Suprapubic skin (tissue), 4 donors: ENCODE measurements at regions not wholly inside any gene's neighbourhood (a gene's known extent, or its start where the extent isn't known, plus 50 kb on each side); places are given as distances from the start of the nearest gene placed in this dataset.

Experiments
- DNase-seq, 2 donors: peaks; one replicate each; pipeline ENCODE4 v3.0.0-alpha.2; 2019; ENCODE audit warnings: low spot score in 2 of 2
- H3K27ac ChIP-seq: fragments of 200-600 bp; sonication (generic); one replicate; pipeline ENCODE4 v1.5.1; 2019
- H3K27me3 ChIP-seq: fragments of 200-600 bp; sonication (generic); one replicate; pipeline ENCODE4 v1.5.1; 2019
- H3K36me3 ChIP-seq: fragments of 200-600 bp; sonication (generic); one replicate; pipeline ENCODE4 v1.5.1; 2019
- H3K4me1 ChIP-seq: fragments of 200-600 bp; sonication (generic); one replicate; pipeline ENCODE4 v1.5.1; 2019
- H3K4me3 ChIP-seq: fragments of 200-600 bp; sonication (generic); one replicate; pipeline ENCODE4 v1.5.1; 2019; ENCODE audit warnings: mild to moderate bottlenecking
- H3K9me3 ChIP-seq: fragments of 200-600 bp; sonication (generic); one replicate; pipeline ENCODE4 v1.5.1; 2019
- EP300 ChIP-seq: sonication (generic); formaldehyde crosslinking; IDR thresholded peaks from one replicate; pipeline ENCODE4 v1.6.1; 2017; ENCODE audit warnings: antibody characterized with exemption
- POLR2A ChIP-seq, 2 donors: fragments of 450-650 bp; IDR thresholded peaks; one replicate each; pipeline ENCODE4 v1.6.1; 2017; ENCODE audit warnings: antibody characterized with exemption in 2 of 2, mild to moderate bottlenecking in 2 of 2, moderate library complexity in 2 of 2
- POLR2AphosphoS5 ChIP-seq, 3 donors: sonication (generic); formaldehyde crosslinking; IDR thresholded peaks; one replicate each; pipeline ENCODE4 v1.6.1; 2017; ENCODE audit warnings: antibody characterized with exemption in 3 of 3
- WGBS: methylation state at CpG from one replicate; pipeline ENCODE4 v1.1.5; 2018; 5-methylcytosine and 5-hydroxymethylcytosine counted together
- TF ChIP-seq, protein P1 (sequence below), 2 donors: fragments of 200-600 bp in 1 of 2; fragments of 450-650 bp in 1 of 2; sonication (generic) in 1 of 2; IDR thresholded peaks; one replicate each; pipeline ENCODE4 v1.5.1; 2016 to 2019; ENCODE audit warnings: antibody characterized with exemption in 2 of 2, mild to moderate bottlenecking in 1 of 2, moderate library complexity in 1 of 2

GRCh38 chr4:30842142-30842541 lies 122.0 kb downstream of the PCDH7 start:
- Histone ChIP-seq H3K4me1 (peaks cover 7% of the 10 kb centered on the region), H3K9me3 (no peaks in the 10 kb centered on the region), H3K27me3 (no peaks in the 10 kb centered on the region), H3K36me3 (no peaks in the 10 kb centered on the region), H3K4me3 (no peak overlapping the region), H3K27ac (no peak overlapping the region)
- 87% methylated on average over 1 of the region's 1 CpG for WGBS
- DNase-seq = no peak
- TF ChIP-seq EP300 (no peak), POLR2A (IDR thresholded peaks at IDR 0.05) (no peak), POLR2AphosphoS5 (IDR thresholded peaks at IDR 0.05) (no peak)
- TF ChIP-seq, protein P1, sequence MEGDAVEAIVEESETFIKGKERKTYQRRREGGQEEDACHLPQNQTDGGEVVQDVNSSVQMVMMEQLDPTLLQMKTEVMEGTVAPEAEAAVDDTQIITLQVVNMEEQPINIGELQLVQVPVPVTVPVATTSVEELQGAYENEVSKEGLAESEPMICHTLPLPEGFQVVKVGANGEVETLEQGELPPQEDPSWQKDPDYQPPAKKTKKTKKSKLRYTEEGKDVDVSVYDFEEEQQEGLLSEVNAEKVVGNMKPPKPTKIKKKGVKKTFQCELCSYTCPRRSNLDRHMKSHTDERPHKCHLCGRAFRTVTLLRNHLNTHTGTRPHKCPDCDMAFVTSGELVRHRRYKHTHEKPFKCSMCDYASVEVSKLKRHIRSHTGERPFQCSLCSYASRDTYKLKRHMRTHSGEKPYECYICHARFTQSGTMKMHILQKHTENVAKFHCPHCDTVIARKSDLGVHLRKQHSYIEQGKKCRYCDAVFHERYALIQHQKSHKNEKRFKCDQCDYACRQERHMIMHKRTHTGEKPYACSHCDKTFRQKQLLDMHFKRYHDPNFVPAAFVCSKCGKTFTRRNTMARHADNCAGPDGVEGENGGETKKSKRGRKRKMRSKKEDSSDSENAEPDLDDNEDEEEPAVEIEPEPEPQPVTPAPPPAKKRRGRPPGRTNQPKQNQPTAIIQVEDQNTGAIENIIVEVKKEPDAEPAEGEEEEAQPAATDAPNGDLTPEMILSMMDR (IDR thresholded peaks at IDR 0.05) = no peak

- H3K27ac ChIP-seq = no peak overlapping the region
- 87% methylated on average over 6 of the region's 6 CpGs for WGBS
- H3K27me3 ChIP-seq = no peaks in the 10 kb centered on the region
- no peaks in the 10 kb centered on the region for H3K9me3 ChIP-seq
- H3K4me3 ChIP-seq = no peak overlapping the region
- no peaks in the 10 kb centered on the region for H3K36me3 ChIP-seq
- DNase-seq = no peak
- TF ChIP-seq, protein P1 (IDR thresholded peaks at IDR 0.05) = no peak
- TF ChIP-seq EP300 (no peak), POLR2AphosphoS5 (IDR thresholded peaks at IDR 0.05) (no peak), POLR2A (IDR thresholded peaks at IDR 0.05) (no peak)
- H3K4me1 ChIP-seq = peaks cover 7% of the 10 kb centered on the region
These were observed 122.5 kb downstream of the PCDH7 start for GRCh38 chr4:30842689-30843088.

DNA sequence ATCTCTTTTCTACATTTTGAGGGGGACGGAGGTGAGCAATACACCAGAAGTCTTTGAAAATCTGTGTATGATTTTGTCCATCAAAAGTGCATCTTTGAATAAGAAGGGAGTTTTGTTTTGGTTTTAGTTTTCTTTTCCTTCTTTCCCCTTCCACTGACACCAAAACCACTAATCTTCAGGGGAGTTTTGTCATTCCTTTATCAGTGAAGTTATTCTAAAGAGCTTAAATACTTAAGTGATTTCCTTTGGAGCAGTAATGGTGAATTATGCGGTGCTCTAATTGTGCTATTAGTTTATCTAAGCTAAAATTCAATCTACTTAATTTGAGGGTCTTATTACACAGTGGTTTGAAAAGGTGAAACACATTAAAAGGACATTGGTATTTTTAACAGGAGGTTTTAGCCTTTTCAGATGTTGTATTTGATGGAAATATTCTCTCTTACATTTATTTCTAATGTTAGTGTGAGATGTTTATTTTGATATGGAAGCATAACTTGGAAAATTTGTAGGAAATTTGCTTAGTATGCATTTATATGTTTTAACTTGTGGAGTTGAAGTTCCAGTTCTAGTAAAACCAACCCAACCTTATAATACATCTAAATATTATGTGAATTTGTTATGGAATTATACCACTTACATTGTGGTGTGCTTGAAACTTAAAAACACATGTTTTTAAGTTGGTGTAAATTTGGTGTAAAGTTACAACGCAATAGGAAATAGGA lies 124.9 kb downstream of the PCDH7 start:
- 74% methylated on average over 3 of the region's 3 CpGs for WGBS
- TF ChIP-seq EP300 (no peak), POLR2AphosphoS5 (IDR thresholded peaks at IDR 0.05) (no peak), POLR2A (IDR thresholded peaks at IDR 0.05) (no peak)
- TF ChIP-seq, protein P1 (IDR thresholded peaks at IDR 0.05) = no peak

GRCh38 chr4:30847167-30847566 lies 127.0 kb downstream of the PCDH7 start:
- no peak for DNase-seq
- 42% methylated on average over 1 of the region's 1 CpG for WGBS
- Histone ChIP-seq H3K27me3 (no peaks in the 10 kb centered on the region), H3K4me3 (no peak overlapping the region), H3K27ac (no peak overlapping the region), H3K36me3 (no peaks in the 10 kb centered on the region), H3K4me1 (no peaks in the 10 kb centered on the region), H3K9me3 (no peaks in the 10 kb centered on the region)
- TF ChIP-seq EP300 (no peak), POLR2AphosphoS5 (IDR thresholded peaks at IDR 0.05) (no peak), POLR2A (IDR thresholded peaks at IDR 0.05) (no peak)
- TF ChIP-seq, protein P1 (IDR thresholded peaks at IDR 0.05) = no peak

More for the DNA sequence above, 124.9 kb downstream of the PCDH7 start:
- no peak overlapping the region for H3K4me3 ChIP-seq
- peaks cover 5% of the 10 kb centered on the region for H3K4me1 ChIP-seq
- no peaks in the 10 kb centered on the region for H3K36me3 ChIP-seq
- no peak overlapping the region for H3K27ac ChIP-seq
- no peaks in the 10 kb centered on the region for H3K9me3 ChIP-seq
- H3K27me3 ChIP-seq = no peaks in the 10 kb centered on the region
- DNase-seq = no peak

DNA sequence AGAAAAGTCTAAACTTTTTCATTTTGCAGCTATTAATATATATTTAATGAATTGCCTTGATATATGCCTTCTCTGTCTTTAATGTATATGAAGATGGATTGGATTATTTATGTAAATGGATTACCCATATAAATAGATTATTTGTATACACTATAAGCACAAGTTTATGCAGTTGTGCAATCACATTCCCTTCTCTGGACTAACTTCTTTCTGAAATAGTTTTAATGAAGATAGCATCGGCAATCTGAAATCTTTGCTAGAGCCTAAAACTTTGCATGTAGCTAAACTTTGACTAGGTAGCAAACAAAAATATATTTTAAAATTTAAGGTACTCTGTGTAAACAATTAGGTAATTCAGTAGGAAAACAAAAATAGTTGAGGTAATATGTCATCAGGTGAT lies 127.8 kb downstream of the PCDH7 start:
- H3K4me3 ChIP-seq = no peak overlapping the region
- H3K36me3 ChIP-seq = no peaks in the 10 kb centered on the region
- H3K9me3 ChIP-seq = no peaks in the 10 kb centered on the region
- TF ChIP-seq POLR2AphosphoS5 (IDR thresholded peaks at IDR 0.05) = no peak
- no peak for TF ChIP-seq EP300
- TF ChIP-seq, protein P1 (IDR thresholded peaks at IDR 0.05) = no peak
- TF ChIP-seq POLR2A (IDR thresholded peaks at IDR 0.05) = no peak
- DNase-seq = no peak
- WGBS = 83% methylated on average over 1 of the region's 1 CpG
- no peaks in the 10 kb centered on the region for H3K27me3 ChIP-seq
- no peak overlapping the region for H3K27ac ChIP-seq
- H3K4me1 ChIP-seq = no peaks in the 10 kb centered on the region
